Neural cell (in vitro differentiated cells): ENCODE measurements at regions not wholly inside any gene's neighbourhood (a gene's known extent, or its start where the extent isn't known, plus 50 kb on each side); places are given as distances from the start of the nearest gene placed in this dataset.

ENCODE experiments used
- CTCF ChIP-seq: fragments of 450-650 bp; IDR thresholded peaks from 2 replicates; pipeline ENCODE4 v1.5.1; 2014; ENCODE audit warnings: antibody characterized with exemption, mild to moderate bottlenecking, moderate library complexity; ENCODE audit not compliant: poor library complexity, severe bottlenecking
- EP300 ChIP-seq: fragments of 450-650 bp; conservative IDR thresholded peaks from 2 replicates; pipeline ENCODE4 v1.6.1; 2014; ENCODE audit warnings: antibody characterized with exemption, mild to moderate bottlenecking, moderate library complexity; ENCODE audit not compliant: poor library complexity, severe bottlenecking
- MXI1 ChIP-seq: fragments of 450-650 bp; conservative IDR thresholded peaks from 2 replicates; pipeline ENCODE4 v1.6.1; 2014; ENCODE audit warnings: antibody characterized with exemption, mild to moderate bottlenecking; ENCODE audit not compliant: poor library complexity, severe bottlenecking
- POLR2AphosphoS5 ChIP-seq: IDR thresholded peaks from 2 replicates; pipeline ENCODE4 v1.6.1; 2012
- REST ChIP-seq: IDR thresholded peaks from 2 replicates; pipeline ENCODE4 v1.6.1; 2012; ENCODE audit warnings: borderline replicate concordance

- TF ChIP-seq CTCF (no peak), POLR2AphosphoS5 (no peak), EP300 (no peak), MXI1 (no peak), REST (no peak)
Measured at GRCh38 chr14:78075033-78075432, 95.1 kb upstream of the NRXN3 start.
